Fibroblast of lung (primary cell): ENCODE measurements at regions not wholly inside any gene's neighbourhood (a gene's known extent, or its start where the extent isn't known, plus 50 kb on each side); places are given as distances from the start of the nearest gene placed in this dataset.

ENCODE experiments used
- CTCF ChIP-seq, 2 donors: IDR thresholded peaks in 1 of 2; conservative IDR thresholded peaks in 1 of 2; 1 replicate in 1 of 2; 2 replicates in 1 of 2; pipeline ENCODE4 v1.5.1; 2011 to 2012; ENCODE audit warnings: low read length in 2 of 2, control low read depth in 1 of 2, inconsistent platforms in 1 of 2, low read depth in 1 of 2, mild to moderate bottlenecking in 1 of 2
- EZH2 ChIP-seq: IDR thresholded peaks from 2 replicates; pipeline ENCODE4 v1.5.1; 2012; ENCODE audit warnings: low read length, control low read depth, mild to moderate bottlenecking; ENCODE audit errors: missing control alignments

GRCh38 chr2:6294791-6295190 lies 570.9 kb downstream of the CMPK2 start:
- no peak for TF ChIP-seq CTCF (conservative IDR thresholded peaks at IDR 0.05 in 1 of 2, IDR thresholded peaks at IDR 0.05 in 1 of 2; ENCODE audit: low read depth in 1 of 2, low read length in 2 of 2)
- no peak for TF ChIP-seq EZH2
